A549 (cell line): ENCODE measurements at regions not wholly inside any gene's neighbourhood (a gene's known extent, or its start where the extent isn't known, plus 50 kb on each side); places are given as distances from the start of the nearest gene placed in this dataset.

ENCODE experiments used
- CHD4 ChIP-seq: fragments of 200-600 bp; sonication (generic); IDR thresholded peaks from 2 replicates; pipeline ENCODE4 v1.6.1; 2016; ENCODE audit warnings: antibody characterized with exemption, mild to moderate bottlenecking, borderline replicate concordance
- EP300 ChIP-seq, 2 experiments: fragments of >200 bp; sonication (Bioruptor Twin); formaldehyde crosslinking; IDR thresholded peaks; 2 replicates in 1 of 2; 3 replicates in 1 of 2; pipeline ENCODE4 v1.6.1; 2016 to 2017
- HDAC2 ChIP-seq: fragments of 200-600 bp; sonication (generic); IDR thresholded peaks from 2 replicates; pipeline ENCODE4 v1.6.1; 2016
- HOXB5 ChIP-seq: fragments of 250-450 bp; sonication (Bioruptor Pico); IDR thresholded peaks from 2 replicates; pipeline ENCODE4 v1.5.0; 2020; ENCODE audit warnings: mild to moderate bottlenecking, moderate library complexity
- MAFK ChIP-seq: fragments of 450-650 bp; IDR thresholded peaks from 2 replicates; pipeline ENCODE4 v1.6.1; 2014; ENCODE audit not compliant: partially characterized antibody
- MAZ ChIP-seq: fragments of 150-350 bp; IDR thresholded peaks from 2 replicates; pipeline ENCODE4 v1.6.1; 2014; ENCODE audit warnings: antibody characterized with exemption, low read depth, low read length, borderline replicate concordance
- POLR2A ChIP-seq: IDR thresholded peaks from 2 replicates; pipeline ENCODE4 v1.6.1; 2012; ENCODE audit warnings: mild to moderate bottlenecking, low read length
- SMC3 ChIP-seq: fragments of >200 bp; sonication (Bioruptor Twin); formaldehyde crosslinking; IDR thresholded peaks from 3 replicates; pipeline ENCODE4 v1.6.1; 2018; ENCODE audit warnings: inconsistent platforms
- SREBF2 ChIP-seq: fragments of 450-650 bp; IDR thresholded peaks from 2 replicates; pipeline ENCODE4 v1.6.1; 2014; ENCODE audit warnings: mild to moderate bottlenecking, moderate library complexity
- ZNF302 ChIP-seq: fragments of 250-450 bp; sonication (Bioruptor Pico); IDR thresholded peaks from 2 replicates; pipeline ENCODE4 v1.9.0; 2021; ENCODE audit warnings: inconsistent platforms, mild to moderate bottlenecking, moderate library complexity
- TF ChIP-seq, protein P1 (sequence below): fragments of >200 bp; sonication (Bioruptor Twin); formaldehyde crosslinking; IDR thresholded peaks from 3 replicates; pipeline ENCODE4 v1.5.1; 2016
- TF ChIP-seq, protein P2 (sequence below): IDR thresholded peaks from 2 replicates; pipeline ENCODE4 v1.6.1; 2012

DNA sequence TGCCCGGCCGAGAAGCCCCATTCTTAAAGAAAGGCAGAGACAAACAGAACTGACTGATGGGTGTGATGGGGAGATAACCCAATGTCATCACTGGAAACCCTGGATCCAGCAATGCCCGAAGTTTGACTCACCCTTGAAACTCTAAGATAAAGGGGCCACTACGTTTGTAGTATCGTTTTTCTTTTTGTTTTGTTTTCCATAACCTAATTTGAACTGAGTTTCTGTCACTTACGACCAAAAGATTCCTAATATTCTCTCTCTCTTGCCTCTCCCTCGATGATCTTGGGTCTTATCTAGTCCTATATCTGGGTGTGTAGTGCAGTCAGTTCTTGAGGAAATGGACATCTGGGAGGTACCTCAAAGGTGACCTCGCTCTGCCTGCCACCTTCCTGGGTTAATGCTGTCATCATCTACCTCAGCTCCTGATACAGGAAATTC is 57.8 kb upstream of the ID3 start:
- TF ChIP-seq POLR2A (no peak), ZNF302 (no peak), MAFK (no peak), SREBF2 (no peak), MAZ (no peak), EP300 (IDR thresholded peaks at IDR 0.05) (no peak), CHD4 (no peak), HOXB5 (no peak), HDAC2 (no peak), SMC3 (no peak)
- TF ChIP-seq, protein P1, sequence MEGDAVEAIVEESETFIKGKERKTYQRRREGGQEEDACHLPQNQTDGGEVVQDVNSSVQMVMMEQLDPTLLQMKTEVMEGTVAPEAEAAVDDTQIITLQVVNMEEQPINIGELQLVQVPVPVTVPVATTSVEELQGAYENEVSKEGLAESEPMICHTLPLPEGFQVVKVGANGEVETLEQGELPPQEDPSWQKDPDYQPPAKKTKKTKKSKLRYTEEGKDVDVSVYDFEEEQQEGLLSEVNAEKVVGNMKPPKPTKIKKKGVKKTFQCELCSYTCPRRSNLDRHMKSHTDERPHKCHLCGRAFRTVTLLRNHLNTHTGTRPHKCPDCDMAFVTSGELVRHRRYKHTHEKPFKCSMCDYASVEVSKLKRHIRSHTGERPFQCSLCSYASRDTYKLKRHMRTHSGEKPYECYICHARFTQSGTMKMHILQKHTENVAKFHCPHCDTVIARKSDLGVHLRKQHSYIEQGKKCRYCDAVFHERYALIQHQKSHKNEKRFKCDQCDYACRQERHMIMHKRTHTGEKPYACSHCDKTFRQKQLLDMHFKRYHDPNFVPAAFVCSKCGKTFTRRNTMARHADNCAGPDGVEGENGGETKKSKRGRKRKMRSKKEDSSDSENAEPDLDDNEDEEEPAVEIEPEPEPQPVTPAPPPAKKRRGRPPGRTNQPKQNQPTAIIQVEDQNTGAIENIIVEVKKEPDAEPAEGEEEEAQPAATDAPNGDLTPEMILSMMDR, result no peak
- TF ChIP-seq, protein P2, sequence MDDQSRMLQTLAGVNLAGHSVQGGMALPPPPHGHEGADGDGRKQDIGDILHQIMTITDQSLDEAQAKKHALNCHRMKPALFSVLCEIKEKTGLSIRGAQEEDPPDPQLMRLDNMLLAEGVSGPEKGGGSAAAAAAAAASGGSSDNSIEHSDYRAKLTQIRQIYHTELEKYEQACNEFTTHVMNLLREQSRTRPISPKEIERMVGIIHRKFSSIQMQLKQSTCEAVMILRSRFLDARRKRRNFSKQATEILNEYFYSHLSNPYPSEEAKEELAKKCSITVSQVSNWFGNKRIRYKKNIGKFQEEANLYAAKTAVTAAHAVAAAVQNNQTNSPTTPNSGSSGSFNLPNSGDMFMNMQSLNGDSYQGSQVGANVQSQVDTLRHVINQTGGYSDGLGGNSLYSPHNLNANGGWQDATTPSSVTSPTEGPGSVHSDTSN, result no peak
